ENCODE measurements at regions not wholly inside any gene's neighbourhood (a gene's known extent, or its start where the extent isn't known, plus 50 kb on each side); places are given as distances from the start of the nearest gene placed in this dataset.

GRCh38 chr9:10999646-11000045 lies 386.8 kb upstream of the PTPRD start:
- DNase-seq (ENCODE audit: low read depth): no peak

GRCh38 chr9:11001546-11001945 lies 388.7 kb upstream of the PTPRD start:
- no peak for DNase-seq (ENCODE audit: low read depth)

GRCh38 chr9:11002705-11003104 lies 389.9 kb upstream of the PTPRD start:
- DNase-seq (ENCODE audit: low read depth): no peak

GRCh38 chr9:11003836-11004235 lies 391.0 kb upstream of the PTPRD start:
- no peak for DNase-seq (ENCODE audit: low read depth)

GRCh38 chr9:11011696-11012095 lies 398.9 kb upstream of the PTPRD start:
- no peak for DNase-seq (ENCODE audit: low read depth)

GRCh38 chr9:11016081-11016480 lies 403.3 kb upstream of the PTPRD start:
- DNase-seq (ENCODE audit: low read depth): no peak

- DNase-seq (ENCODE audit: low read depth): no peak
Observed at GRCh38 chr9:11023201-11023600, 410.4 kb upstream of the PTPRD start.

GRCh38 chr9:11025775-11026174 lies 413.0 kb upstream of the PTPRD start:
- DNase-seq (ENCODE audit: low read depth): no peak

- no peak for DNase-seq (ENCODE audit: low read depth)
Observed at GRCh38 chr9:11038366-11038765, 425.6 kb upstream of the PTPRD start.

GRCh38 chr9:11039006-11039405 lies 426.2 kb upstream of the PTPRD start:
- DNase-seq (ENCODE audit: low read depth): no peak

- no peak for DNase-seq (ENCODE audit: low read depth)
Observed at GRCh38 chr9:11045589-11045988, 432.8 kb upstream of the PTPRD start.

GRCh38 chr9:11063263-11063662 lies 450.5 kb upstream of the PTPRD start:
- no peak for DNase-seq (ENCODE audit: low read depth)

- no peak for DNase-seq (ENCODE audit: low read depth)
Observed at GRCh38 chr9:11064909-11065308, 452.1 kb upstream of the PTPRD start.

GRCh38 chr9:11072176-11072575 lies 459.4 kb upstream of the PTPRD start:
- no peak for DNase-seq (ENCODE audit: low read depth)

- DNase-seq (ENCODE audit: low read depth): peak; percentile 0
Observed at GRCh38 chr9:11086561-11086960, 473.8 kb upstream of the PTPRD start.

- no peak for DNase-seq (ENCODE audit: low read depth)
Observed at GRCh38 chr9:11088821-11089374, 476.1 kb upstream of the PTPRD start.

- no peak for DNase-seq (ENCODE audit: low read depth)
Observed at GRCh38 chr9:11092974-11093373, 480.2 kb upstream of the PTPRD start.

- no peak for DNase-seq (ENCODE audit: low read depth)
Observed at GRCh38 chr9:11097020-11097419, 484.2 kb upstream of the PTPRD start.

GRCh38 chr9:11103525-11103924 lies 490.7 kb upstream of the PTPRD start:
- no peak for DNase-seq (ENCODE audit: low read depth)

GRCh38 chr9:11107196-11107595 lies 494.4 kb upstream of the PTPRD start:
- no peak for DNase-seq (ENCODE audit: low read depth)

- DNase-seq (ENCODE audit: low read depth): no peak
Observed at GRCh38 chr9:11128156-11128555, 515.4 kb upstream of the PTPRD start.

GRCh38 chr9:11135851-11136250 lies 523.0 kb upstream of the PTPRD start:
- no peak for DNase-seq (ENCODE audit: low read depth)

GRCh38 chr9:11141357-11141756 lies 528.6 kb upstream of the PTPRD start:
- no peak for DNase-seq (ENCODE audit: low read depth)

- DNase-seq (ENCODE audit: low read depth): no peak
Observed at GRCh38 chr9:11142965-11143738, 530.4 kb upstream of the PTPRD start.

Measured in renal cortical epithelial cell (primary cell).